Cardiac muscle cell (in vitro differentiated cells and primary cell): ENCODE measurements at regions not wholly inside any gene's neighbourhood (a gene's known extent, or its start where the extent isn't known, plus 50 kb on each side); places are given as distances from the start of the nearest gene placed in this dataset.
"Not testable (repeated sequence)": the region's sequence is repeated elsewhere in the genome, so short reads cannot be mapped to it uniquely, and the experiment has no call there.

Experiments used
- DNase-seq, 2 donors: peaks; one replicate each; pipeline versions ENCODE4 v3.0.0 to v3.0.0-alpha.2; 2010 to 2017; ENCODE audit warnings: low read depth in 1 of 2, low spot score in 1 of 2
- H3K27ac ChIP-seq: fragments of 200-600 bp; sonication (generic); 2 replicates; pipeline ENCODE4 v1.5.1; 2016
- H3K27me3 ChIP-seq: fragments of 200-600 bp; sonication (generic); 2 replicates; pipeline ENCODE4 v1.6.0; 2016; ENCODE audit warnings: control low read depth
- H3K36me3 ChIP-seq: fragments of 200-600 bp; sonication (generic); 2 replicates; pipeline ENCODE4 v1.5.1; 2016; ENCODE audit warnings: control low read depth
- H3K4me1 ChIP-seq: fragments of 200-600 bp; sonication (generic); 2 replicates; pipeline ENCODE4 v1.8.1; 2017; ENCODE audit warnings: low read depth, mild to moderate bottlenecking, mixed run types
- H3K4me3 ChIP-seq: fragments of 200-600 bp; sonication (generic); 2 replicates; pipeline ENCODE4 v1.5.1; 2016; ENCODE audit warnings: mild to moderate bottlenecking
- H3K9me3 ChIP-seq: fragments of 200-600 bp; sonication (generic); 2 replicates; pipeline ENCODE4 v1.5.1; 2017; ENCODE audit warnings: low read depth, mild to moderate bottlenecking, control low read depth
- CTCF ChIP-seq: IDR thresholded peaks from 2 replicates; pipeline ENCODE4 v1.5.1; 2012; ENCODE audit warnings: low read depth, mild to moderate bottlenecking, low read length

GRCh38 chr3:103511891-103512290, 1077.1 kb downstream of the ZPLD1 start:
- Histone ChIP-seq H3K4me3 (no peak overlapping the region), H3K27ac (no peak overlapping the region), H3K27me3 (no peaks in the 10 kb centered on the region), H3K36me3 (no peaks in the 10 kb centered on the region), H3K9me3 (no peaks in the 10 kb centered on the region), H3K4me1 (no peaks in the 10 kb centered on the region)
- no peak for TF ChIP-seq CTCF
- no peak for DNase-seq

GRCh38 chr3:103512595-103512994, 1077.8 kb downstream of the ZPLD1 start:
- no peak overlapping the region for H3K4me3 ChIP-seq
- TF ChIP-seq CTCF, result no peak
- H3K36me3 ChIP-seq, result no peaks in the 10 kb centered on the region
- H3K9me3 ChIP-seq, result no peaks in the 10 kb centered on the region
- no peaks in the 10 kb centered on the region for H3K27me3 ChIP-seq
- no peak for DNase-seq
- no peaks in the 10 kb centered on the region for H3K4me1 ChIP-seq
- no peak overlapping the region for H3K27ac ChIP-seq

GRCh38 chr3:103513003-103513402, 1078.2 kb downstream of the ZPLD1 start:
- no peak overlapping the region for H3K4me3 ChIP-seq
- no peak for TF ChIP-seq CTCF
- no peaks in the 10 kb centered on the region for H3K4me1 ChIP-seq
- no peak for DNase-seq
- H3K36me3 ChIP-seq, result no peaks in the 10 kb centered on the region
- H3K27ac ChIP-seq, result no peak overlapping the region
- no peaks in the 10 kb centered on the region for H3K27me3 ChIP-seq
- H3K9me3 ChIP-seq, result no peaks in the 10 kb centered on the region

- Histone ChIP-seq H3K9me3 (no peaks in the 10 kb centered on the region), H3K27me3 (no peaks in the 10 kb centered on the region), H3K4me1 (no peaks in the 10 kb centered on the region), H3K4me3 (no peak overlapping the region), H3K27ac (no peak overlapping the region), H3K36me3 (no peaks in the 10 kb centered on the region)
- no peak for TF ChIP-seq CTCF
- DNase-seq, result no peak
These were observed 1080.3 kb downstream of the ZPLD1 start for GRCh38 chr3:103515116-103515515.

- Histone ChIP-seq H3K27ac (no peak overlapping the region), H3K4me3 (no peak overlapping the region), H3K4me1 (no peaks in the 10 kb centered on the region), H3K36me3 (no peaks in the 10 kb centered on the region), H3K27me3 (no peaks in the 10 kb centered on the region), H3K9me3 (no peaks in the 10 kb centered on the region)
- DNase-seq, result no peak
- TF ChIP-seq CTCF, result no peak
These were observed 1082.1 kb downstream of the ZPLD1 start for GRCh38 chr3:103516950-103517349.

GRCh38 chr3:103531327-103531726, 1096.5 kb downstream of the ZPLD1 start:
- H3K4me3 ChIP-seq, H3K9me3 ChIP-seq, H3K27me3 ChIP-seq, DNase-seq, H3K27ac ChIP-seq, H3K4me1 ChIP-seq, H3K36me3 ChIP-seq: not testable (repeated sequence)
